SKM-1 (cell line): ENCODE measurements at regions not wholly inside any gene's neighbourhood (a gene's known extent, or its start where the extent isn't known, plus 50 kb on each side); places are given as distances from the start of the nearest gene placed in this dataset.
"Not testable (repeated sequence)": the region's sequence is repeated elsewhere in the genome, so short reads cannot be mapped to it uniquely, and the experiment has no call there.

ENCODE experiments used
- DNase-seq: peaks from one replicate; lab custom pipeline; 2025; ENCODE audit not compliant: unreplicated experiment; lab: John Stamatoyannopoulos, UW

DNA sequence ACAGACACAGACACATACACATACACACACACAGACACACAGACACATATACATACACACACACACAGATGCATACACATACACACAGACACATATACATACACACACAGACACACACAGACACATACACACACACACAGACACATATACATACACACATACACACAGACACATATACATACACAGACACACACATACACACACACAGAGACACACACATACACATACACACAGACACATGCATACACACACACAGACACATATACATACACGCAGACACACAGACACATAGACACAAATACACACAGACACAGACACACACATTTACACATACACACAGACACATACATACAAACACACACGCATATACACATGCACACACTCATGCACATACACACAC is 81.5 kb upstream of the ARL4C start:
- no peak for DNase-seq

DNA sequence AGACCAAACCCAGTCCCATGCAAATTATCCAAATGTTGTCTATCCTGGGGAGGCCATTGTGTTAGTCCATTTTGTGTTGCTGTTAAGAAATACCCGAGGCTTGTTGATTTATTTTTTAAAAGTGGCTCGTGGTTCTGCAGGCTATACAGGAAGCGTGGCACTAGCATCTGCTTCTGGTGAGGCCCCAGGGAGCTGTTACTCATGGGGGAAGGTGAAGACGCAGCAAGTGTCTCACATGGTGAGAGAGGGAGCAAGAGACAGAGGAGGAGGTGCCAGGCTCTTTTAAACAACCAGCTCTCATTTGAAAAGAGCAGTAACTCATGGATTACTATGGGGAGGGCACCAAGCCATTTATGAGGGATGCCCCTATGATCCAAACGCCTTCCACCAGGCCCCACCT is 80.3 kb upstream of the ARL4C start:
- no peak for DNase-seq

DNA sequence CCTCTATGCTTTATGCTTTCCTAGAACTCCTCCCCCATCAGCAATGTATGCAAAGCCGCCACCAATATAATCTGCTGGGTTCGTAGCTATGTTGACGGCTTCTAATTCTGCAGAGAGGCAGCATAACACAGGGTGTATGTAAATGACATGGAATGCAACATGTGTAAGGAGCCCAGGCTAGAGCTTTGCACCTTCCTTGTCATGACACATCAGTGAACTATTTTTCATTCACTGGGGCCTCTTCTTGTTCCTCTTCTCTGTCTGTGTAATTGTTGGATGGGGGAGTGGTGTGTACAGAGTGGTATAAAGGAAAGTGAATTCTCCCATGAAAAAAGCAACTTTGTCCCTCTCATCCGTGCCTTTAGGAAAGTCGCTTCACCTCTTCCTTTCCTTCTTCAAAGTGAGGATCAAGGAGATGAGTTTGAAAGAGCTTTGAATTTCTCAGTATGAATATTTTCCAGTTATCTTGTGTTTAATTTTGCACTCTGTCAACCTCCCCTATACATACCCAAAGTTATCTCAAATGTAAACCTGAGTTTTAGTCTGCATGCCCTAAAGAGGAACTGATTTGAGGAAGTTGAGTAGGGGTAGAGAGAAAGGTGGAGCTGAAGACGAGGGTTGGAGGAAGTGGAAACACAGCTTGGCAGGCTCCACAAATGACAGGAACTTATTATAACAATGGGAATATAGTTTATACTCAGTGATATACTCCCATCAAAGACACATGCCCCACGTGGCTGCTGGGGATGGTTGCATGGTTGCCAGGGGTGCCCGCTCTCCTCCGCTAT is 74.9 kb upstream of the ARL4C start:
- DNase-seq = peak; percentile 72

DNA sequence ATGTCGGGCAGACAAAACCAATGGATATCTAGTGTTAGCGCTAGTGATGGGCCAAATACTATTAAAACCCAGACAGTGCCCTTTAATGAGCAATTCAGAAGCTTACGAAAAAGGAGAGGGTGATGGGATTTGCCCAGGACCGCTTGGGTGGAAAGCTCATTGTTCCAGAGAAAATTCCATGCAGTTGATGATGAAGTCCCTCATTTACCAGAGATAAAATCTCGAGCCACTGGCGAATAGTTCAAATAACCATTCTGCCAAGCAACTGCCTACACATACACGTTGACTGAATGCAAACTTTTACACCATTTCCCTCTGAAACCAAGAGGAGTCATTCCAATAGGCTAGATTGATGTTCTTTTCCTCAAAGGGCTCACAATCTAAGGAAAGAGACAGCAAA is 73.6 kb upstream of the ARL4C start:
- no peak for DNase-seq

GRCh38 chr2:234569776-234570430 is 73.0 kb upstream of the ARL4C start:
- DNase-seq = no peak

DNA sequence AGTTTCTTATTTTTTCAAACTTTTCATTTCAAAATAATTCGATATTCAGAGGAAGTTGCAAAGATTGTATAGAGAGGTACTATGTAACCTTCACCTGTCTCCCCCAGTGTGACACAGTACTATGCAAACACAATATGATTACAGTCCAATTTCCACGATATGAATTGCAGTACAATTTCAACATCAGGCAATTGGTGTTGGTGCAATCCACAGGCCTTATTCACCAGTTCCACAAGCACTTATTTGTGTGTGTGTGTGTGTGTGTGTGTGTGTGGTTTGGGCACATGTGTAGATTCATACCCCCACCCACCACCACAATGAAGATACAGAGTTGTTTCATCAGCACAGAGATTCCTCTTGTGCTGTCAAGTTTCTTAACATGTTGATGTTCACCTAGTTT is 69.7 kb upstream of the ARL4C start:
- no peak for DNase-seq

DNA sequence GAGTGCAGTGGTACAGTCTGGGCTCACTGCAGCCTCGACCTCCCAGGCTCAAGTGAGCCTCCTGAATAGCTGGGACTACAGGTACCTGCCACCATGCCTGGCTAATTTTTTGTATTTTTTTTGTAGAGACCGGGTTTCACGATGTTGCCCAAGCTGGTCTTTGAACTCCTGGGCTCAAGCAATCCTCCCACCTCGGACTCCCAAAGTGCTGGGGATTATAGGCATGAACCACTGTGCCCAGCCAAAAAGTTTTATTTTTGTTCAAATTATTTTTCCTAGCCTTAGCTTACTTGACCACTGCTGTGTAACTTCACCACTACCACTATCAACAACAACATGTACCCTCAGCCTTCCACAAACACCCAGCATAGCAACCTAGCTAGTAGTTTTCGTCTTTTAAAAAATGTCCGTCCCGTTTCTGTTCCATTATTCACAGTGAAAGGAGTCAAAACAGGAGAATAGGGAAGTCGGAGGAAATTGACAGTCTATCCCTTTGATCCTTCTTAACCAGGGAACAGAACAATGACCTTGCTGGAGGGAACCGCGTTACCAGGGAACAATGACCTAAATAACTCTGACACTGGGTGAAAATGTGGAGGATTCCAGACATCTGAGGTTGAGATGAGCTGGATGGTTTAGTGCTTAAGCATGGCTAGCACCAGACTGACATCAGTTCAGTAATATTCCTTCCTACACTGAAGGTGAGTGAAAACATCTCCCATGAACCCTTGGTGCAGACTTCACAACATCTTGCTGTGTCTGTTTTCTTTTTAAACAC is 69.2 kb upstream of the ARL4C start:
- no peak for DNase-seq

- DNase-seq = no peak
Observed at GRCh38 chr2:234565201-234565600, 68.3 kb upstream of the ARL4C start.

DNA sequence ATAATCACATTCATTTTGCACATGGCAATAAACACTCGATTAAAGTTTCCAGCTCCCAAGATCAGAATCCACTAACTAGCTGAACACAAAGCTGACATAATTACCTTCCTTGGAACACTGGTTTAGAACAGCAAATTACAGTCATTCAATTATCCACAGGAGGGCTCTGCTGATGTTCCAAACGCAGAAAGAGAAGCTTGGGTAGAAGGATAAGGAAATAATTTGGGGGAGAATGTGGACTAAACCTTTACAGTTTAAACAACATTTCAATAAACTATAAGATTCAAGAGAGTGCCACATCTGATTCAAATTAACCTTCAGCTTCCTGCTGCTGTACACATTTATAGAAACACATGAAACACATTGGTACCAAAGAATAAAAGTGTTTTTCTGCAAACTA is 67.8 kb upstream of the ARL4C start:
- DNase-seq = no peak

DNA sequence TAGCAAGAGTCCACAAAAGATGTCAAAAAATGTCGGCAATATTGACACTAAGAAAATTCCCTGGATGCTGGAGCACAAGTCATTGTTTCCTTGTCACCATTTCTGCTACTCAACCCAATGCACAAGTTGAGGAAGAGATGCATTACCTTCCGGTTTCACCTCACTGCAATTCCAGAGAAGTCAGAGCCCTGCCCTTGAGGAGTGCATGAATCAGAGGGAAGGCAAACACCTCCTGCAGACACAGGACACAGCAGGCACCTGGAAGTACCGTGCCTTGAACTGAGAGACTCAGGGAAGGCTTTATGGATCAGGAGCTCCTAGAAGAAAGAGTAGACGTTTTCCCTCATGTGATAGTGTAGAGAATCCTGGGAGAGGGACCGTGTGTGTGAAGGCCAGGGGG is 62.7 kb upstream of the ARL4C start:
- DNase-seq = no peak

DNA sequence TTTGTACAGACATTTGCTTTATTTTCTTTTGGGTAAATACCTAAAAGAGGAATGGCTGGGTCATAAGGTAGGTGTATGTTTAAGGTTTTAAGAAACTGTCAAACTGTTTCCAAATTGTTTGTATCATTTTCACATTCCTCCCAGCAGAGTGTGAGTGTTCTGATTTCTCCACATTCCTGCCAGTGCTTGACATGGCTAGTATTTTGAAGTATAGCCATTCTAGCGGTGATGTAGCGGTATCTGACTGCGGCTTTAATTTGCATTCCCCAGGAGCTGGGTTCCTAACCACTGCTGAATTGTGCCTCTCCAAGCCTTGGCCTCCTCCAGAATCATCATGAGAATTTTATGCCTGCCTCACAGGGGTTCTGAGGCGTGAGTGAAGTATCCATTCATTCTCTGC is 61.8 kb upstream of the ARL4C start:
- no peak for DNase-seq

DNA sequence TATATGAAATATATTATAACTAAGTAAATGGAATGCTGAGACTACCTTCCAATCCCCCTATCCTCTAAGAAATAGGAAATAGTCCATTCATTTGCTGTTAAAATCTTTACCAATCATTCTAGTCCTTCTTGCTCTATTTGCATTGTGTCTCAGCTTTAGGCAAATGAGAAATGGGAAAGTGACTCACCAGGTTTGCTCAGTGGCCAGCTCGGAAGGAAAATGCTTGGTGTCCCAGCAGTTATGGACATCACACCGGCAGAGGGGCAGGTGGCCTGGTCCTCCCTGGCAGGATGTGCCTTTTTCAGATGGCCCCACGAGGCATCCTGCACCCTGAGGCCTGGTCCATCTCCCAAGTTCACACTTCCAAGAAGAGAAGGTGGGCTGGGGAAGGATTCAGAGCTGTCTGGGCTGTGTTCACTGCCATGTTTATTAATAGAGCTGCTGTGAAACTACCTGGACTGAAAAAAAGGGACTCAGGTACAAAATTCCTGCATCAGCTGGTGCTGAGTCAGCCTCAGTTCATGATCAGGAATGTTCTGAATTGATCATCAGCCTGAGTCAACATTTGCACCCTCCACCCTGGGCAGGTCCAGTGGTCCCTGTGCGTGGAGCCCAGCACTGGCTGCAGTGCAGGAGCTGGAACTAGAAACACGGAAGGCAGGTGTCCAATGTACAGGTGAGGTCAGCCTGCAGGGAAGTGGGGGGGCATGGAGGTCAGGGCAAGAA is 60.1 kb upstream of the ARL4C start:
- no peak for DNase-seq

GRCh38 chr2:234555616-234556249 is 58.9 kb upstream of the ARL4C start:
- DNase-seq = no peak

- no peak for DNase-seq
Observed at GRCh38 chr2:234555161-234555560, 58.3 kb upstream of the ARL4C start.

GRCh38 chr2:234553223-234553622 is 56.3 kb upstream of the ARL4C start:
- not testable (repeated sequence) for DNase-seq

DNA sequence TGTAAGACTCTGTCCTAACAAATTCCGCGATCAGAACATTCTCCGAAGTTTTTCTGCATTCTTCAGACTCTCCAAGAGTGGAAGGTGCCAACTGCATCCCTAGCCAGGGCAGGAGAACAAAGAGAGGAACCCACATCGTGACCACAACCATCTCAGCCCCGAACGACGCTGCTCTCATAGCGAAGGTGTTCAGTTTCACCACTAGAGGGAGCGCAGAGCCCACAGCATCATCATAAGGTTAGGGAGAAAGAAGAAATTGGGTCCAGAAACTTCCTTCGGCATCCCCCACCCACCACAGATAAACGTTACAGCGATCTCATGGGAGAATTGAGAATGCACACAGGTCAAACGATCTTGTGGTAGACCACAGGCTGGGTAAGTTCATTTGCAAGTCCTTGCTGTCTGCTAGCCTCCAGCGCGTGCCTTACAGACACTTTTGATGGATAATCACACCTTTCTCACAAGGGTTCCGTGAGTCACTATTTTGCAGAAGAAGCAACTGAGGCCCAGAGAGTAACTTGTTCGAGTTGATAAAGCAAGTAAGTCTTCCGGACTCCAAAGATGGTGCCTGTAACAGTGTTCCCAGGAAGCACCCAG is 53.7 kb upstream of the ARL4C start:
- peak; percentile 57 for DNase-seq

DNA sequence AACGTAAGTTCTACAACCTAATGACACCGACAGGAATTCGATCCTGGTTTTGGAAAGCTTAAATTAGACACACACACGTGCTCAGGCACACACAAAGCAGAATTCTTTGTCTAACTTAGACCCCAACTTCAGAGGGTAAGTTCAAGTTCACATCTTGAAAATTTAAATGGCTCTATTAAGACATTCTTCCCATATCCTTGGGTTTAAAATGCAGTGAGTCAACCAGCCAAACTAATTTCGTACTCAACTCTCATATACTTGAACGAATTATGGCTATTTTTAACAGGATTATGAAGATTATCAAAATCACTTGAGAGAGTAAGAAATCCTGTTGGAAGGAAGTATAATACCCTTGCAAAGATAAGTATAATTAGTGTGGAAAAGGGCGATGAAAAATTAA is 53.2 kb upstream of the ARL4C start:
- DNase-seq = no peak

- no peak for DNase-seq
Observed at GRCh38 chr2:234548695-234549420, 52.0 kb upstream of the ARL4C start.

GRCh38 chr2:234546770-234547169 is 49.9 kb upstream of the ARL4C start:
- DNase-seq = no peak
